ENCODE measurements at regions not wholly inside any gene's neighbourhood (a gene's known extent, or its start where the extent isn't known, plus 50 kb on each side); places are given as distances from the start of the nearest gene placed in this dataset.

DNA sequence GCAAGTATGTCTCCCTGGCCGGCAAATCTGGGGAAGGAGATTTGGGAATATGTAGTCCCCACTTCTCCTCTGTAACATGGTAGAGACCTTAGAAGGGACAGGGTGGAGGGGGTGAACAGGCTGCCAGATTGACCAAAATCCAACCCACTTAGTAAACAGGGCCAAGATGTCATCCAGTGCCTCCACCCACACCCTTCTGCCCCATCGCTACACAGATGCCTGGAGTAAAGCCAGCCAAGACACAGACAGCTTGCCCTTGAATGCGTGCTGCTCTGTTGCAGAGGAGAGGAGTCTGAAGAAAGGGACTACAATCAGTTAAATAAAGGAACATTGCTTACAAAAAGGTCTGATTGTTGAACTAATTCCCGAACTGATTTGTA is 160.1 kb upstream of the LDB2 start:
- Histone ChIP-seq H2BK12ac (ENCODE audit: low read length) (no peak overlapping the region), H2AFZ (ENCODE audit: low read length) (peak overlapping the region; percentile 32), H3K9ac (ENCODE audit: low read depth, low read length, poor library complexity) (no peak overlapping the region), H2AK5ac (ENCODE audit: low read depth, low read length) (no peak overlapping the region), H3K36me3 (replicated peaks in 1 of 2; ENCODE audit: control insufficient read depth in 2 of 2, insufficient read depth in 2 of 2, low read length in 2 of 2) (no peaks in the 10 kb centered on the region), H3K23ac (ENCODE audit: low read depth, low read length, poor library complexity) (no peak overlapping the region), H2BK5ac (ENCODE audit: low read length) (no peak overlapping the region), H3K79me1 (ENCODE audit: low read depth, low read length) (no peaks in the 10 kb centered on the region), H3K4me3 (ENCODE audit: low read length in 2 of 2) (no peak overlapping the region), H4K91ac (ENCODE audit: low read depth, low read length, poor library complexity) (no peak overlapping the region), H3K4me2 (ENCODE audit: insufficient read depth, low read length, poor library complexity, severe bottlenecking) (no peak overlapping the region), H3K27me3 (ENCODE audit: control insufficient read depth in 3 of 3, insufficient read depth in 3 of 3, low read depth in 1 of 3, low read length in 3 of 3) (peaks cover 0 to 2% (median 0%) of the 10 kb centered on the region in 3 experiments), H3K4me1 (ENCODE audit: control insufficient read depth in 2 of 2, insufficient read depth in 1 of 2, low read depth in 1 of 2, low read length in 2 of 2) (no peaks in the 10 kb centered on the region), H3K27ac (replicated peaks; ENCODE audit: low read length) (no peak overlapping the region), H2BK120ac (ENCODE audit: low read depth, low read length) (no peak overlapping the region), H4K8ac (ENCODE audit: low read depth, low read length) (no peak overlapping the region), H3K4ac (ENCODE audit: low read length) (no peak overlapping the region), H2BK15ac (ENCODE audit: low read length) (no peak overlapping the region), H3K14ac (ENCODE audit: low read length) (no peak overlapping the region), H3K9me3 (replicated peaks in 1 of 2; ENCODE audit: control insufficient read depth in 2 of 2, insufficient read depth in 1 of 2, low read depth in 1 of 2, low read length in 2 of 2) (no peaks in the 10 kb centered on the region), H3K18ac (ENCODE audit: low read length) (no peak overlapping the region)
- WGBS, 2 donors (ENCODE audit: extremely low coverage in 2 of 2, insufficient read length in 2 of 2, insufficient replicate concordance in 1 of 2): no CpG with 5 or more reads among the region's 4 CpGs
- DNase-seq (ENCODE audit: low spot score): no peak

DNA sequence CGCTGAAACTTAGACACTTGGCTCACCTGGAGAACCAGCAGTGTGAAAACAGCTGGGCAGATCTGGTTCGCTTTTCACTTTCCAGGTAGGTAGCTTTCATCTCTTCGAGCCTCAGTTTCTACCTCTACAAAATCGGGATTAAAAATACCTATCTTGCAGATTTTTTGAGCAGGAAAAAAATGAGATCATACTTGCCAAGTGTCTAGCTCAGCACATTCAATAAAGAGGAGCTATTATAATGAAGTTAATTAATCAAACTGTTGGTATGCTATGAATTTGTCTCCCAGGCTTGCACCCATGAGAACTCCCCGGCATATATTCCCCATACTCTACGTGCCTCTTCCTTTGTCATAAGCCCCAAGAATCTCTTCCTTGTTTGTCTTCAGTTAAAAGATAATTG is 158.6 kb upstream of the LDB2 start:
- no peak overlapping the region for H3K4ac ChIP-seq (ENCODE audit: low read length)
- no peaks in the 10 kb centered on the region for H3K9me3 ChIP-seq (replicated peaks in 1 of 2; ENCODE audit: control insufficient read depth in 2 of 2, insufficient read depth in 1 of 2, low read depth in 1 of 2, low read length in 2 of 2)
- H3K9ac ChIP-seq (ENCODE audit: low read depth, low read length, poor library complexity): no peak overlapping the region
- H2BK5ac ChIP-seq (ENCODE audit: low read length): no peak overlapping the region
- H2BK120ac ChIP-seq (ENCODE audit: low read depth, low read length): no peak overlapping the region
- no peak overlapping the region for H3K27ac ChIP-seq (replicated peaks; ENCODE audit: low read length)
- no peak overlapping the region for H3K4me3 ChIP-seq (ENCODE audit: low read length in 2 of 2)
- H3K23ac ChIP-seq (ENCODE audit: low read depth, low read length, poor library complexity): no peak overlapping the region
- DNase-seq (ENCODE audit: low spot score): no peak
- no peak overlapping the region for H3K14ac ChIP-seq (ENCODE audit: low read length)
- no peak overlapping the region for H2BK15ac ChIP-seq (ENCODE audit: low read length)
- H4K91ac ChIP-seq (ENCODE audit: low read depth, low read length, poor library complexity): no peak overlapping the region
- H3K36me3 ChIP-seq (replicated peaks in 1 of 2; ENCODE audit: control insufficient read depth in 2 of 2, insufficient read depth in 2 of 2, low read length in 2 of 2): no peaks in the 10 kb centered on the region
- WGBS, 2 donors (ENCODE audit: extremely low coverage in 2 of 2, insufficient read length in 2 of 2, insufficient replicate concordance in 1 of 2): no CpG with 5 or more reads among the region's 6 CpGs
- no peak overlapping the region for H3K4me2 ChIP-seq (ENCODE audit: insufficient read depth, low read length, poor library complexity, severe bottlenecking)
- H2AK5ac ChIP-seq (ENCODE audit: low read depth, low read length): no peak overlapping the region
- no peak overlapping the region for H4K8ac ChIP-seq (ENCODE audit: low read depth, low read length)
- no peak overlapping the region for H2BK12ac ChIP-seq (ENCODE audit: low read length)
- no peak overlapping the region for H3K18ac ChIP-seq (ENCODE audit: low read length)
- H2AFZ ChIP-seq (ENCODE audit: low read length): no peak overlapping the region
- H3K79me1 ChIP-seq (ENCODE audit: low read depth, low read length): no peaks in the 10 kb centered on the region
- H3K27me3 ChIP-seq (ENCODE audit: control insufficient read depth in 3 of 3, insufficient read depth in 3 of 3, low read depth in 1 of 3, low read length in 3 of 3): peaks cover 0 to 2% (median 0%) of the 10 kb centered on the region in 3 experiments
- no peaks in the 10 kb centered on the region for H3K4me1 ChIP-seq (ENCODE audit: control insufficient read depth in 2 of 2, insufficient read depth in 1 of 2, low read depth in 1 of 2, low read length in 2 of 2)

DNA sequence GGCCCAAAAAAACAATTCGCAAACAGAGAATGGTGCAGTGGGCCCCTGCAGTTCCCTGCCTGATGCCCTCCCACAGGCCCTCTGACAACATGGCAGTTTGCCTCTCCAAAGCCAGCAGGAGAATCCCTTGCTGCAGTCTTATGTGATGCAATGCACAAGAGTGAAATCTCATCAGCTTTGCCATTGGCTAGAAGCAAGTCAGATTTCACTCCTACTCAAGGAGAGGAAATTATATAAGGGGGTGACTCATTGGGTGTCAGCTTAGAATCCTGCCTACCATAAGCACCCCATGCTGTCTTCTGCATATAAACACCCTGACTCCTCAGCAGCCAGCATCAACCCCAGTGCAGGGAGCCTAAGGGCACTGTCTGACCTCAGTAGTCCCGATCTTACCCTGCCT is 157.3 kb upstream of the LDB2 start:
- Histone ChIP-seq H3K4ac (ENCODE audit: low read length) (no peak overlapping the region), H2AFZ (ENCODE audit: low read length) (no peak overlapping the region), H2AK5ac (ENCODE audit: low read depth, low read length) (no peak overlapping the region), H3K27ac (replicated peaks; ENCODE audit: low read length) (no peak overlapping the region), H2BK5ac (ENCODE audit: low read length) (no peak overlapping the region), H2BK15ac (ENCODE audit: low read length) (no peak overlapping the region), H3K27me3 (ENCODE audit: control insufficient read depth in 3 of 3, insufficient read depth in 3 of 3, low read depth in 1 of 3, low read length in 3 of 3) (peaks cover 0 to 2% (median 0%) of the 10 kb centered on the region in 3 experiments), H2BK12ac (ENCODE audit: low read length) (no peak overlapping the region), H2BK120ac (ENCODE audit: low read depth, low read length) (no peak overlapping the region), H3K36me3 (replicated peaks in 1 of 2; ENCODE audit: control insufficient read depth in 2 of 2, insufficient read depth in 2 of 2, low read length in 2 of 2) (no peaks in the 10 kb centered on the region), H3K18ac (ENCODE audit: low read length) (no peak overlapping the region), H3K4me2 (ENCODE audit: insufficient read depth, low read length, poor library complexity, severe bottlenecking) (no peak overlapping the region), H3K79me1 (ENCODE audit: low read depth, low read length) (no peaks in the 10 kb centered on the region), H4K91ac (ENCODE audit: low read depth, low read length, poor library complexity) (no peak overlapping the region), H3K9me3 (replicated peaks in 1 of 2; ENCODE audit: control insufficient read depth in 2 of 2, insufficient read depth in 1 of 2, low read depth in 1 of 2, low read length in 2 of 2) (no peaks in the 10 kb centered on the region), H3K23ac (ENCODE audit: low read depth, low read length, poor library complexity) (no peak overlapping the region), H3K14ac (ENCODE audit: low read length) (no peak overlapping the region), H3K9ac (ENCODE audit: low read depth, low read length, poor library complexity) (no peak overlapping the region), H3K4me3 (ENCODE audit: low read length in 2 of 2) (no peak overlapping the region), H4K8ac (ENCODE audit: low read depth, low read length) (no peak overlapping the region), H3K4me1 (ENCODE audit: control insufficient read depth in 2 of 2, insufficient read depth in 1 of 2, low read depth in 1 of 2, low read length in 2 of 2) (no peaks in the 10 kb centered on the region)
- WGBS, 2 donors (ENCODE audit: extremely low coverage in 2 of 2, insufficient read length in 2 of 2, insufficient replicate concordance in 1 of 2): no CpG with 5 or more reads among the region's 2 CpGs
- no peak for DNase-seq (ENCODE audit: low spot score)

DNA sequence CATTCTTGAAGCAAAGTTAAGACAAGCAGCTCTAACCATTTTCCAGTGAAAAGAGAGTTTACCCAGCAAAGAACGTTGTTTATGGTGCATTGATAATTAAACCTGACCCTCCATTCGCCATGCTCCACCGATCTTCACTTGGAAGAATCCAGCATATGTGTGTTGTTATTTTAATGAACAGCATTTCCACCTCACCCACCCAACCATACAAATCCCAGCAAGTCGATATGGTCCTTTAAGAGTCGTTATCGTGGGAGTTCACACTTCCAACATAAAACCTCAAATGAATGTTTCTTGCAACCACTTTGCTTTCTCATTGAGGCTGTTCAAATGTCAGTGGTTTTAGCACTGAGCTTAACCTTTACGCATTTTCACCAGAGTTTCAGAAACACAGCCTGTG is 147.4 kb upstream of the LDB2 start:
- Histone ChIP-seq H3K23ac (ENCODE audit: low read depth, low read length, poor library complexity) (no peak overlapping the region), H3K14ac (ENCODE audit: low read length) (no peak overlapping the region), H2AK5ac (ENCODE audit: low read depth, low read length) (no peak overlapping the region), H2BK15ac (ENCODE audit: low read length) (no peak overlapping the region), H3K9ac (ENCODE audit: low read depth, low read length, poor library complexity) (no peak overlapping the region), H3K27ac (replicated peaks; ENCODE audit: low read length) (no peak overlapping the region), H3K4ac (ENCODE audit: low read length) (no peak overlapping the region), H3K36me3 (replicated peaks in 1 of 2; ENCODE audit: control insufficient read depth in 2 of 2, insufficient read depth in 2 of 2, low read length in 2 of 2) (no peaks in the 10 kb centered on the region), H2BK12ac (ENCODE audit: low read length) (no peak overlapping the region), H3K4me2 (ENCODE audit: insufficient read depth, low read length, poor library complexity, severe bottlenecking) (no peak overlapping the region), H2BK5ac (ENCODE audit: low read length) (no peak overlapping the region), H4K91ac (ENCODE audit: low read depth, low read length, poor library complexity) (no peak overlapping the region), H4K8ac (ENCODE audit: low read depth, low read length) (no peak overlapping the region), H3K79me1 (ENCODE audit: low read depth, low read length) (no peaks in the 10 kb centered on the region), H3K9me3 (replicated peaks in 1 of 2; ENCODE audit: control insufficient read depth in 2 of 2, insufficient read depth in 1 of 2, low read depth in 1 of 2, low read length in 2 of 2) (no peaks in the 10 kb centered on the region), H3K27me3 (ENCODE audit: control insufficient read depth in 3 of 3, insufficient read depth in 3 of 3, low read depth in 1 of 3, low read length in 3 of 3) (peaks cover 0 to 2% (median 0%) of the 10 kb centered on the region in 3 experiments), H3K4me3 (ENCODE audit: low read length in 2 of 2) (no peak overlapping the region), H3K4me1 (ENCODE audit: control insufficient read depth in 2 of 2, insufficient read depth in 1 of 2, low read depth in 1 of 2, low read length in 2 of 2) (no peaks in the 10 kb centered on the region), H3K18ac (ENCODE audit: low read length) (no peak overlapping the region), H2AFZ (ENCODE audit: low read length) (no peak overlapping the region), H2BK120ac (ENCODE audit: low read depth, low read length) (no peak overlapping the region)
- WGBS, 2 donors (ENCODE audit: extremely low coverage in 2 of 2, insufficient read length in 2 of 2, insufficient replicate concordance in 1 of 2): no CpG with 5 or more reads among the region's 7 CpGs
- DNase-seq (ENCODE audit: low spot score): no peak

All from neuronal stem cell (in vitro differentiated cells).